Activated CD8-positive, alpha-beta memory T cell treated with anti-CD3 and anti-CD28 coated beads, Interleukin-2, amount 10 ng/mL, durations not matched to agents 7 days and 5 days (primary cell): ENCODE measurements at regions not wholly inside any gene's neighbourhood (a gene's known extent, or its start where the extent isn't known, plus 50 kb on each side); places are given as distances from the start of the nearest gene placed in this dataset.
"Not testable (repeated sequence)": the region's sequence is repeated elsewhere in the genome, so short reads cannot be mapped to it uniquely, and the experiment has no call there.

Experiments
- ATAC-seq: fragments of 150-1000 bp; cut with Tn5 transposase; one replicate; pipeline ENCODE4 v1.10.0; 2021; ENCODE audit warnings: moderate library complexity
- CTCF ChIA-PET: fragments of 350-600 bp; sonication (Branson Sonifier 250); formaldehyde crosslinking; loops from one replicate; lab custom pipeline; 2021; ENCODE audit warnings: antibody characterized with exemption; lab: Charles Lee
- DNase-seq: peaks from one replicate; pipeline ENCODE4 v3.0.0-alpha.2; 2020
- H3K27ac Mint-ChIP-seq: one replicate; pipeline ENCODE4 v1.8.0; 2021; ENCODE audit warnings: mild to moderate bottlenecking, mixed read lengths
- H3K27me3 Mint-ChIP-seq: one replicate; pipeline ENCODE4 v1.8.0; 2021; ENCODE audit warnings: mixed read lengths
- H3K36me3 Mint-ChIP-seq: one replicate; pipeline ENCODE4 v1.8.0; 2021; ENCODE audit warnings: mild to moderate bottlenecking, mixed read lengths
- H3K4me1 Mint-ChIP-seq: one replicate; pipeline ENCODE4 v1.8.0; 2021; ENCODE audit warnings: mixed read lengths
- H3K4me3 Mint-ChIP-seq: one replicate; pipeline ENCODE4 v1.8.0; 2021; ENCODE audit warnings: mild to moderate bottlenecking, moderate library complexity, mixed read lengths
- H3K9me3 Mint-ChIP-seq: one replicate; pipeline ENCODE4 v1.8.0; 2022; ENCODE audit warnings: low read depth, mixed read lengths

GRCh38 chr19:20423381-20424197, 142.0 kb downstream of the ZNF737 start:
- Mint-ChIP-seq H3K4me1 (peaks cover 8% of the 10 kb centered on the region), H3K36me3 (peaks cover 51% of the 10 kb centered on the region), H3K9me3 (peaks cover 18% of the 10 kb centered on the region), H3K27me3 (no peaks in the 10 kb centered on the region), H3K27ac (peak overlapping the region; percentile 99), H3K4me3 (peak overlapping the region; percentile 98)
- DNase-seq (peak; percentile 68), ATAC-seq (no peak)
- CTCF ChIA-PET: interaction anchor here (1.1 to 1.6 kb wide), 2 partner anchors 141 to 602 kb away, joined by 3 to 4 read pairs; partner anchors contain the start of genes ZNF506 and ZNF737

- H3K9me3 Mint-ChIP-seq: peaks cover 22% of the 10 kb centered on the region
- DNase-seq (no peak), ATAC-seq (no peak)
- H3K36me3 Mint-ChIP-seq: peaks cover 59% of the 10 kb centered on the region
- CTCF ChIA-PET: interaction anchor here (1.1 to 1.6 kb wide), 2 partner anchors 143 to 601 kb away, joined by 3 to 4 read pairs; partner anchors contain the start of genes ZNF506 and ZNF737
- no peak overlapping the region for H3K27ac Mint-ChIP-seq
- no peaks in the 10 kb centered on the region for H3K27me3 Mint-ChIP-seq
- H3K4me3 Mint-ChIP-seq: peak overlapping the region; percentile 98
- H3K4me1 Mint-ChIP-seq: peaks cover 8% of the 10 kb centered on the region
These were observed 143.1 kb downstream of the ZNF737 start for GRCh38 chr19:20422216-20423205.

GRCh38 chr19:20416661-20417060, 148.9 kb downstream of the ZNF737 start:
- Mint-ChIP-seq H3K4me3 (no peak overlapping the region), H3K4me1 (peaks cover 2% of the 10 kb centered on the region), H3K9me3 (peaks cover 38% of the 10 kb centered on the region), H3K36me3 (peaks cover 86% of the 10 kb centered on the region), H3K27me3 (no peaks in the 10 kb centered on the region), H3K27ac (no peak overlapping the region)
- no peak for ATAC-seq
- CTCF ChIA-PET: no interaction called here
- DNase-seq: no peak

- CTCF ChIA-PET: no interaction called here
- Mint-ChIP-seq H3K4me1 (peaks cover 2% of the 10 kb centered on the region), H3K27ac (no peak overlapping the region), H3K4me3 (no peak overlapping the region), H3K9me3 (peaks cover 32% of the 10 kb centered on the region), H3K27me3 (no peaks in the 10 kb centered on the region), H3K36me3 (peaks cover 82% of the 10 kb centered on the region)
- ATAC-seq (no peak), DNase-seq (no peak)
These were observed 151.5 kb downstream of the ZNF737 start for GRCh38 chr19:20414120-20414519.

GRCh38 chr19:20413705-20414104, 151.9 kb downstream of the ZNF737 start:
- Mint-ChIP-seq H3K4me3 (no peak overlapping the region), H3K9me3 (peaks cover 31% of the 10 kb centered on the region), H3K4me1 (peaks cover 2% of the 10 kb centered on the region), H3K36me3 (peaks cover 83% of the 10 kb centered on the region), H3K27me3 (no peaks in the 10 kb centered on the region), H3K27ac (no peak overlapping the region)
- ATAC-seq: no peak
- DNase-seq: no peak
- CTCF ChIA-PET: no interaction called here

- CTCF ChIA-PET: no interaction called here
- H3K4me3 Mint-ChIP-seq: no peak overlapping the region
- no peak for DNase-seq
- H3K9me3 Mint-ChIP-seq: peaks cover 30% of the 10 kb centered on the region
- H3K27ac Mint-ChIP-seq: no peak overlapping the region
- no peaks in the 10 kb centered on the region for H3K27me3 Mint-ChIP-seq
- H3K4me1 Mint-ChIP-seq: peaks cover 2% of the 10 kb centered on the region
- ATAC-seq: no peak
- peaks cover 82% of the 10 kb centered on the region for H3K36me3 Mint-ChIP-seq
These were observed 152.7 kb downstream of the ZNF737 start for GRCh38 chr19:20412846-20413245.

GRCh38 chr19:20397292-20397691, 168.3 kb downstream of the ZNF737 start:
- Mint-ChIP-seq H3K9me3 (peaks cover 29% of the 10 kb centered on the region), H3K36me3 (peaks cover 47% of the 10 kb centered on the region), H3K27ac (no peak overlapping the region)

GRCh38 chr19:20388706-20389225, 176.8 kb downstream of the ZNF737 start:
- CTCF ChIA-PET: no interaction called here
- no peak overlapping the region for H3K27ac Mint-ChIP-seq
- ATAC-seq: no peak
- no peak for DNase-seq
- peaks cover 28% of the 10 kb centered on the region for H3K9me3 Mint-ChIP-seq
- no peaks in the 10 kb centered on the region for H3K4me1 Mint-ChIP-seq
- peaks cover 8% of the 10 kb centered on the region for H3K36me3 Mint-ChIP-seq
- no peak overlapping the region for H3K4me3 Mint-ChIP-seq
- H3K27me3 Mint-ChIP-seq: no peaks in the 10 kb centered on the region

More at GRCh38 chr19:20397292-20397691, 168.3 kb downstream of the ZNF737 start:
- H3K4me3 Mint-ChIP-seq: no peak overlapping the region
- H3K27me3 Mint-ChIP-seq: no peaks in the 10 kb centered on the region
- DNase-seq: no peak
- no peak for ATAC-seq
- CTCF ChIA-PET: no interaction called here
- no peaks in the 10 kb centered on the region for H3K4me1 Mint-ChIP-seq

- ATAC-seq (no peak), DNase-seq (no peak)
- H3K27me3 Mint-ChIP-seq: no peaks in the 10 kb centered on the region
- no peak overlapping the region for H3K27ac Mint-ChIP-seq
- H3K36me3 Mint-ChIP-seq: peaks cover 7% of the 10 kb centered on the region
- H3K9me3 Mint-ChIP-seq: peaks cover 21% of the 10 kb centered on the region
- CTCF ChIA-PET: no interaction called here
- H3K4me1 Mint-ChIP-seq: no peaks in the 10 kb centered on the region
- H3K4me3 Mint-ChIP-seq: no peak overlapping the region
These were observed 180.5 kb downstream of the ZNF737 start for GRCh38 chr19:20385061-20385460.

GRCh38 chr19:20371911-20372310, 193.7 kb downstream of the ZNF737 start:
- CTCF ChIA-PET: no interaction called here
- DNase-seq (no peak), ATAC-seq (no peak)
- no peaks in the 10 kb centered on the region for H3K4me1 Mint-ChIP-seq
- H3K27me3 Mint-ChIP-seq: no peaks in the 10 kb centered on the region
- peaks cover 2% of the 10 kb centered on the region for H3K36me3 Mint-ChIP-seq
- no peak overlapping the region for H3K27ac Mint-ChIP-seq
- H3K9me3 Mint-ChIP-seq: peaks cover 19% of the 10 kb centered on the region
- H3K4me3 Mint-ChIP-seq: no peak overlapping the region

- CTCF ChIA-PET, ATAC-seq, H3K4me3 Mint-ChIP-seq, H3K36me3 Mint-ChIP-seq, H3K27ac Mint-ChIP-seq, H3K27me3 Mint-ChIP-seq, DNase-seq, H3K4me1 Mint-ChIP-seq: not testable (repeated sequence)
- peaks cover 18% of the 10 kb centered on the region for H3K9me3 Mint-ChIP-seq
These were observed 194.3 kb downstream of the ZNF737 start for GRCh38 chr19:20371304-20371703.

GRCh38 chr19:20367811-20368294, 197.7 kb downstream of the ZNF737 start:
- Mint-ChIP-seq H3K27me3 (no peaks in the 10 kb centered on the region), H3K4me3 (no peak overlapping the region), H3K4me1 (no peaks in the 10 kb centered on the region), H3K27ac (no peak overlapping the region), H3K9me3 (peaks cover 16% of the 10 kb centered on the region), H3K36me3 (peaks cover 2% of the 10 kb centered on the region)
- ATAC-seq (no peak), DNase-seq (no peak)
- CTCF ChIA-PET: no interaction called here

- CTCF ChIA-PET: no interaction called here
- ATAC-seq (no peak), DNase-seq (no peak)
- H3K4me3 Mint-ChIP-seq: no peak overlapping the region
- no peak overlapping the region for H3K27ac Mint-ChIP-seq
- no peaks in the 10 kb centered on the region for H3K4me1 Mint-ChIP-seq
- peaks cover 16% of the 10 kb centered on the region for H3K9me3 Mint-ChIP-seq
- H3K36me3 Mint-ChIP-seq: peaks cover 2% of the 10 kb centered on the region
- H3K27me3 Mint-ChIP-seq: no peaks in the 10 kb centered on the region
These were observed 198.1 kb downstream of the ZNF486 start for GRCh38 chr19:20365146-20365545.
